ENCODE measurements at regions not wholly inside any gene's neighbourhood (a gene's known extent, or its start where the extent isn't known, plus 50 kb on each side); places are given as distances from the start of the nearest gene placed in this dataset.

- TF ChIP-seq POLR2A (IDR thresholded peaks at IDR 0.05; ENCODE audit: low read length), result no peak
- no peak for TF ChIP-seq CTCF (IDR thresholded peaks at IDR 0.05)
- TF ChIP-seq ELK1 (IDR thresholded peaks at IDR 0.05; ENCODE audit: low read depth, low read length), result no peak
- TF ChIP-seq CBX8 (IDR thresholded peaks at IDR 0.05), result no peak
- no peak for TF ChIP-seq KDM5A (IDR thresholded peaks at IDR 0.05)
- no peak for TF ChIP-seq HOXA7 (CRISPR knock-in tag; IDR thresholded peaks at IDR 0.05)
- no peak for TF ChIP-seq CBX2 (IDR thresholded peaks at IDR 0.05; ENCODE audit: borderline replicate concordance, low read depth)
- TF ChIP-seq RFX5 (IDR thresholded peaks at IDR 0.05), result no peak
- TF ChIP-seq E2F6 (IDR thresholded peaks at IDR 0.05; ENCODE audit: borderline replicate concordance, low read depth), result no peak
- no peak for TF ChIP-seq MAZ (IDR thresholded peaks at IDR 0.05; ENCODE audit: borderline replicate concordance, low read depth, low read length)
- TF ChIP-seq PBX3 (IDR thresholded peaks at IDR 0.05), result no peak
Measured at GRCh38 chr5:120988491-120988890, 524.4 kb downstream of the PRR16 start.
